Esophagus squamous epithelium (tissue), 5 donors: ENCODE measurements at regions not wholly inside any gene's neighbourhood (a gene's known extent, or its start where the extent isn't known, plus 50 kb on each side); places are given as distances from the start of the nearest gene placed in this dataset.
A peak's percentile ranks its signal among the peaks of the same experiment; 100 is the strongest.

Source experiments
- DNase-seq: peaks from one replicate; lab custom pipeline; 2025; lab: John Stamatoyannopoulos, UW
- H3K27ac ChIP-seq, 4 donors: fragments of 200-600 bp; sonication (generic); one replicate each; pipeline ENCODE4 v1.5.1; 2016 to 2019; ENCODE audit warnings: mild to moderate bottlenecking in 1 of 4
- H3K27me3 ChIP-seq, 4 donors: fragments of 200-600 bp; sonication (generic); 1 replicate in 3 of 4; 2 replicates in 1 of 4; pipeline versions ENCODE4 v1.5.1 to v1.6.0; 2017 to 2021; ENCODE audit warnings: antibody characterized with exemption in 1 of 4
- H3K36me3 ChIP-seq, 3 donors: fragments of 200-600 bp; sonication (generic); one replicate each; pipeline ENCODE4 v1.5.1; 2016 to 2019
- H3K4me1 ChIP-seq, 3 donors: fragments of 200-600 bp; sonication (generic); one replicate each; pipeline ENCODE4 v1.5.1; 2017 to 2019
- H3K4me3 ChIP-seq, 4 donors: fragments of 200-600 bp; sonication (generic); 1 replicate in 3 of 4; 2 replicates in 1 of 4; pipeline ENCODE4 v1.5.1; 2016 to 2019; ENCODE audit warnings: mild to moderate bottlenecking in 2 of 4, moderate library complexity in 1 of 4
- H3K9me3 ChIP-seq, 3 donors: fragments of 200-600 bp; sonication (generic); one replicate each; pipeline ENCODE4 v1.5.1; 2016 to 2019
- POLR2A ChIP-seq, 4 donors: fragments of 450-650 bp; IDR thresholded peaks; one replicate each; pipeline ENCODE4 v1.6.1; 2017; ENCODE audit warnings: antibody characterized with exemption in 4 of 4, mild to moderate bottlenecking in 4 of 4, moderate library complexity in 3 of 4
- WGBS, 2 donors: methylation state at CpG; one replicate each; pipeline ENCODE4 v1.1.5; 2018; 5-methylcytosine and 5-hydroxymethylcytosine counted together
- intact Hi-C: fragments of 100-400 bp; cut with DNase I; formaldehyde crosslinking; loops from one replicate; pipeline ENCODE4 v1.15.0; 2022
- TF ChIP-seq, protein P1 (sequence below), 6 experiments: fragments of 450-650 bp in 4 of 6; fragments of 200-600 bp in 2 of 6; sonication (generic) in 2 of 6; IDR thresholded peaks; one replicate each; pipeline ENCODE4 v1.5.1; 2016 to 2019; ENCODE audit warnings: antibody characterized with exemption in 6 of 6, mild to moderate bottlenecking in 4 of 6, moderate library complexity in 4 of 6
- donor health status: DM: yes; HTN: yes; CAD: no.

- Histone ChIP-seq H3K4me3 (no peak overlapping the region), H3K4me1 (peaks cover 0 to 2% (median 0%) of the 10 kb centered on the region in 3 donors), H3K27ac (no peak overlapping the region), H3K9me3 (no peaks in the 10 kb centered on the region), H3K27me3 (no peaks in the 10 kb centered on the region), H3K36me3 (no peaks in the 10 kb centered on the region)
- DNase-seq, result no peak
- intact Hi-C loops, result no loop called here
- 55 to 62% methylated on average over 1 to 5 of the region's 5 CpGs for WGBS, 2 donors
- no peak for TF ChIP-seq POLR2A (IDR thresholded peaks at IDR 0.05)
- TF ChIP-seq, protein P1, sequence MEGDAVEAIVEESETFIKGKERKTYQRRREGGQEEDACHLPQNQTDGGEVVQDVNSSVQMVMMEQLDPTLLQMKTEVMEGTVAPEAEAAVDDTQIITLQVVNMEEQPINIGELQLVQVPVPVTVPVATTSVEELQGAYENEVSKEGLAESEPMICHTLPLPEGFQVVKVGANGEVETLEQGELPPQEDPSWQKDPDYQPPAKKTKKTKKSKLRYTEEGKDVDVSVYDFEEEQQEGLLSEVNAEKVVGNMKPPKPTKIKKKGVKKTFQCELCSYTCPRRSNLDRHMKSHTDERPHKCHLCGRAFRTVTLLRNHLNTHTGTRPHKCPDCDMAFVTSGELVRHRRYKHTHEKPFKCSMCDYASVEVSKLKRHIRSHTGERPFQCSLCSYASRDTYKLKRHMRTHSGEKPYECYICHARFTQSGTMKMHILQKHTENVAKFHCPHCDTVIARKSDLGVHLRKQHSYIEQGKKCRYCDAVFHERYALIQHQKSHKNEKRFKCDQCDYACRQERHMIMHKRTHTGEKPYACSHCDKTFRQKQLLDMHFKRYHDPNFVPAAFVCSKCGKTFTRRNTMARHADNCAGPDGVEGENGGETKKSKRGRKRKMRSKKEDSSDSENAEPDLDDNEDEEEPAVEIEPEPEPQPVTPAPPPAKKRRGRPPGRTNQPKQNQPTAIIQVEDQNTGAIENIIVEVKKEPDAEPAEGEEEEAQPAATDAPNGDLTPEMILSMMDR (IDR thresholded peaks at IDR 0.05), result no peak
These were observed 89.5 kb upstream of the GREM2 start for GRCh38 chr1:240701412-240701811.

DNA sequence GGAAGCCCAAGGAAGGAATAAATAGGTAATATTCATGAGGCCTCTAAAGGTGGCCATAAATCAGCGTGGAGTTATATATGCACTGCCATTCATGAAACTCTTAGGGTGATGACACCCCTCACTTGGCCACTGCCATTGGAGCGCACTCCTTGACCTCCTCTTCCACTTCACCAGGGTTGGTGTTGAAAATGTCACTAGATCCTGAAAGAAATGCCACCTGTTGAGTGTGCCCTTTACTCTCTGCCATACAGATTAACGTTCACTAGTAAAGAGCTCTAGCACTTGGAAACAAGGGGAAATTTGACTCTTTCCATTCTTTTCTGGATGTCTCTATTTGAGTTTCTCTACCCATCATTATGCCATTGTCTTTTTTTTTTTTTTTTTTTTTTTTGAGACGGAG, 83.5 kb upstream of the GREM2 start:
- Histone ChIP-seq H3K9me3 (no peaks in the 10 kb centered on the region), H3K4me1 (no peaks in the 10 kb centered on the region), H3K36me3 (no peaks in the 10 kb centered on the region), H3K27me3 (no peaks in the 10 kb centered on the region), H3K27ac (no peak overlapping the region), H3K4me3 (no peak overlapping the region)
- WGBS, 2 donors, result 80 to 89% methylated on average over 3 to 4 of the region's 4 CpGs
- no peak for TF ChIP-seq POLR2A (IDR thresholded peaks at IDR 0.05)
- TF ChIP-seq, protein P1 (IDR thresholded peaks at IDR 0.05), result no peak
- intact Hi-C loops, result no loop called here
- DNase-seq, result no peak

DNA sequence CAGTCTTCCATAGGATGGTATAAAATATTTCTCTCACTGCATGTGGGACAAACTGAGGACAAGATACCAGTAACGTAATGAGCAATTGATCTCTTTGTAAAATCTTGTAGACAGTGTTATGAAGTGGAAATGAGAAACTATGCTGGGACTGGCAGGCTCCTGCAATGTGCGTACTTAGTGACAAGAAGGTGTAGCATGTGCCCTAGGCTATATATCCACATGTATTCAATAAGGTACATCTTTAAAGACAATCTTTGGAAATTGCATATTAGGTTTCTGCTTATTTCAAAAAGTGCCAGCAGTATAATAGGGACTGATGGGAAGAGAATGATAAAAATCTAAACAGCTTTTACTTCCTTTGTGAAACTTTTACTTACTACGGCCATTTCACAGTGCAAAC, 81.9 kb upstream of the GREM2 start:
- DNase-seq, result no peak
- Histone ChIP-seq H3K9me3 (no peaks in the 10 kb centered on the region), H3K36me3 (no peaks in the 10 kb centered on the region), H3K4me1 (no peaks in the 10 kb centered on the region), H3K4me3 (no peak overlapping the region), H3K27me3 (no peaks in the 10 kb centered on the region), H3K27ac (no peak overlapping the region)
- TF ChIP-seq POLR2A (IDR thresholded peaks at IDR 0.05), result no peak
- TF ChIP-seq, protein P1 (IDR thresholded peaks at IDR 0.05), result no peak
- WGBS, 2 donors, result 46 to 51% methylated on average over 3 of the region's 3 CpGs
- intact Hi-C loops, result no loop called here

GRCh38 chr1:240693036-240693435, 81.1 kb upstream of the GREM2 start:
- Histone ChIP-seq H3K9me3 (no peaks in the 10 kb centered on the region), H3K27me3 (no peaks in the 10 kb centered on the region), H3K4me3 (no peak overlapping the region), H3K4me1 (no peaks in the 10 kb centered on the region), H3K27ac (no peak overlapping the region), H3K36me3 (no peaks in the 10 kb centered on the region)
- intact Hi-C loops, result no loop called here
- TF ChIP-seq POLR2A (IDR thresholded peaks at IDR 0.05), result no peak
- TF ChIP-seq, protein P1 (IDR thresholded peaks at IDR 0.05), result no peak
- DNase-seq, result no peak

GRCh38 chr1:240691909-240692705, 80.2 kb upstream of the GREM2 start:
- WGBS, 2 donors, result 38 to 44% methylated on average over 12 of the region's 12 CpGs
- peak overlapping the region in 2 of 4 donors; percentile 37 to 52 for H3K27ac ChIP-seq
- no peaks in the 10 kb centered on the region for H3K36me3 ChIP-seq
- intact Hi-C loops, result no loop called here
- no peak for TF ChIP-seq POLR2A (IDR thresholded peaks at IDR 0.05)
- TF ChIP-seq, protein P1 (IDR thresholded peaks at IDR 0.05), result peak in 3 of 6 experiments; percentile 31 to 45 (median 43)
- H3K4me3 ChIP-seq, result peak overlapping the region in 1 of 4 donors; percentile 26
- no peak for DNase-seq
- H3K4me1 ChIP-seq, result no peaks in the 10 kb centered on the region
- H3K27me3 ChIP-seq, result no peaks in the 10 kb centered on the region
- H3K9me3 ChIP-seq, result no peaks in the 10 kb centered on the region
